Nephron (organoid): ENCODE measurements at regions not wholly inside any gene's neighbourhood (a gene's known extent, or its start where the extent isn't known, plus 50 kb on each side); places are given as distances from the start of the nearest gene placed in this dataset.

Source experiments
- H3K27ac Mint-ChIP-seq, 3 experiments: 2 replicates each; pipeline ENCODE4 v1.8.0; 2020; ENCODE audit warnings: mixed read lengths in 3 of 3, mild to moderate bottlenecking in 2 of 3, moderate library complexity in 1 of 3
- H3K27me3 Mint-ChIP-seq: 2 replicates; pipeline ENCODE4 v1.8.0; 2021; ENCODE audit warnings: low read depth, mild to moderate bottlenecking, moderate library complexity, mixed read lengths
- H3K36me3 Mint-ChIP-seq: 2 replicates; pipeline ENCODE4 v1.8.0; 2020; ENCODE audit warnings: low read depth, mixed read lengths
- H3K4me1 Mint-ChIP-seq: 2 replicates; pipeline ENCODE4 v1.8.0; 2020; ENCODE audit warnings: mixed read lengths
- H3K4me3 Mint-ChIP-seq, 3 experiments: 2 replicates each; pipeline ENCODE4 v1.8.0; 2020; ENCODE audit warnings: mild to moderate bottlenecking in 3 of 3, mixed read lengths in 3 of 3, moderate library complexity in 2 of 3
- H3K9me3 Mint-ChIP-seq: 2 replicates; pipeline ENCODE4 v1.8.0; 2020; ENCODE audit warnings: mixed read lengths
- CTCF ChIP-seq, 3 experiments: fragments of 200-600 bp; sonication (generic); IDR thresholded peaks; one replicate each; pipeline ENCODE4 v1.5.0; 2021; ENCODE audit warnings: antibody characterized with exemption in 3 of 3; ENCODE audit not compliant: unreplicated experiment in 3 of 3

- Mint-ChIP-seq H3K4me3 (no peak overlapping the region), H3K27ac (no peak overlapping the region), H3K4me1 (peaks cover 15% of the 10 kb centered on the region), H3K9me3 (peaks cover 8% of the 10 kb centered on the region), H3K36me3 (no peaks in the 10 kb centered on the region), H3K27me3 (peaks cover 13% of the 10 kb centered on the region)
- no peak for TF ChIP-seq CTCF (IDR thresholded peaks at IDR 0.05; ENCODE audit: unreplicated experiment in 3 of 3)
These were observed 260.5 kb upstream of the TMTC1 start for GRCh38 chr12:30044206-30044605.

- H3K4me1 Mint-ChIP-seq, result peaks cover 11% of the 10 kb centered on the region
These were observed 259.6 kb upstream of the TMTC1 start for GRCh38 chr12:30043151-30043847.

GRCh38 chr12:30041096-30041495 lies 257.4 kb upstream of the TMTC1 start:
- peak overlapping the region in 1 of 3 experiments; percentile 58 for H3K27ac Mint-ChIP-seq
- H3K4me3 Mint-ChIP-seq, result no peak overlapping the region
- H3K9me3 Mint-ChIP-seq, result peaks cover 13% of the 10 kb centered on the region
- H3K4me1 Mint-ChIP-seq, result no peaks in the 10 kb centered on the region
- H3K27me3 Mint-ChIP-seq, result peaks cover 16% of the 10 kb centered on the region
- H3K36me3 Mint-ChIP-seq, result no peaks in the 10 kb centered on the region
- no peak for TF ChIP-seq CTCF (IDR thresholded peaks at IDR 0.05; ENCODE audit: unreplicated experiment in 3 of 3)

More at GRCh38 chr12:30043151-30043847, 259.6 kb upstream of the TMTC1 start:
- Mint-ChIP-seq H3K27ac (no peak overlapping the region), H3K27me3 (peaks cover 16% of the 10 kb centered on the region), H3K36me3 (no peaks in the 10 kb centered on the region), H3K4me3 (no peak overlapping the region), H3K9me3 (peaks cover 8% of the 10 kb centered on the region)
- TF ChIP-seq CTCF (IDR thresholded peaks at IDR 0.05; ENCODE audit: unreplicated experiment in 3 of 3), result no peak

GRCh38 chr12:30030693-30031374 lies 247.1 kb upstream of the TMTC1 start:
- H3K27me3 Mint-ChIP-seq, result no peaks in the 10 kb centered on the region
- no peak for TF ChIP-seq CTCF (IDR thresholded peaks at IDR 0.05; ENCODE audit: unreplicated experiment in 3 of 3)
- H3K9me3 Mint-ChIP-seq, result peaks cover 8% of the 10 kb centered on the region
- H3K27ac Mint-ChIP-seq, result no peak overlapping the region
- H3K4me3 Mint-ChIP-seq, result no peak overlapping the region
- H3K36me3 Mint-ChIP-seq, result no peaks in the 10 kb centered on the region
- peaks cover 10% of the 10 kb centered on the region for H3K4me1 Mint-ChIP-seq

- TF ChIP-seq CTCF (IDR thresholded peaks at IDR 0.05; ENCODE audit: unreplicated experiment in 3 of 3), result no peak
- H3K27me3 Mint-ChIP-seq, result no peaks in the 10 kb centered on the region
- H3K4me3 Mint-ChIP-seq, result no peak overlapping the region
- no peak overlapping the region for H3K27ac Mint-ChIP-seq
- H3K9me3 Mint-ChIP-seq, result peaks cover 13% of the 10 kb centered on the region
- peaks cover 9% of the 10 kb centered on the region for H3K36me3 Mint-ChIP-seq
- H3K4me1 Mint-ChIP-seq, result peaks cover 37% of the 10 kb centered on the region
These were observed 243.0 kb upstream of the TMTC1 start for GRCh38 chr12:30026621-30027234.
